GM12865 (cell line): ENCODE measurements at regions not wholly inside any gene's neighbourhood (a gene's known extent, or its start where the extent isn't known, plus 50 kb on each side); places are given as distances from the start of the nearest gene placed in this dataset.

Experiments
- DNase-seq: peaks from one replicate; pipeline ENCODE4 v3.0.0; 2010; ENCODE audit warnings: low read depth
- H3K4me3 ChIP-seq: 2 replicates; pipeline ENCODE4 v1.5.1; 2011; ENCODE audit warnings: mild to moderate bottlenecking, low read depth, low read length, control low read depth
- TF ChIP-seq, protein P1 (sequence below): IDR thresholded peaks from 2 replicates; pipeline ENCODE4 v1.5.1; 2011; ENCODE audit warnings: low read length, control low read depth, low read depth, inconsistent platforms; ENCODE audit not compliant: insufficient read depth; ENCODE audit errors: missing control alignments

GRCh38 chr4:66235876-66236275 lies 565.6 kb upstream of the EPHA5 start:
- DNase-seq, result no peak
- TF ChIP-seq, protein P1, sequence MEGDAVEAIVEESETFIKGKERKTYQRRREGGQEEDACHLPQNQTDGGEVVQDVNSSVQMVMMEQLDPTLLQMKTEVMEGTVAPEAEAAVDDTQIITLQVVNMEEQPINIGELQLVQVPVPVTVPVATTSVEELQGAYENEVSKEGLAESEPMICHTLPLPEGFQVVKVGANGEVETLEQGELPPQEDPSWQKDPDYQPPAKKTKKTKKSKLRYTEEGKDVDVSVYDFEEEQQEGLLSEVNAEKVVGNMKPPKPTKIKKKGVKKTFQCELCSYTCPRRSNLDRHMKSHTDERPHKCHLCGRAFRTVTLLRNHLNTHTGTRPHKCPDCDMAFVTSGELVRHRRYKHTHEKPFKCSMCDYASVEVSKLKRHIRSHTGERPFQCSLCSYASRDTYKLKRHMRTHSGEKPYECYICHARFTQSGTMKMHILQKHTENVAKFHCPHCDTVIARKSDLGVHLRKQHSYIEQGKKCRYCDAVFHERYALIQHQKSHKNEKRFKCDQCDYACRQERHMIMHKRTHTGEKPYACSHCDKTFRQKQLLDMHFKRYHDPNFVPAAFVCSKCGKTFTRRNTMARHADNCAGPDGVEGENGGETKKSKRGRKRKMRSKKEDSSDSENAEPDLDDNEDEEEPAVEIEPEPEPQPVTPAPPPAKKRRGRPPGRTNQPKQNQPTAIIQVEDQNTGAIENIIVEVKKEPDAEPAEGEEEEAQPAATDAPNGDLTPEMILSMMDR, result no peak
- H3K4me3 ChIP-seq, result no peak overlapping the region

GRCh38 chr4:66229885-66230284 lies 559.6 kb upstream of the EPHA5 start:
- H3K4me3 ChIP-seq, result no peak overlapping the region
- TF ChIP-seq, protein P1, result no peak
- no peak for DNase-seq

DNA sequence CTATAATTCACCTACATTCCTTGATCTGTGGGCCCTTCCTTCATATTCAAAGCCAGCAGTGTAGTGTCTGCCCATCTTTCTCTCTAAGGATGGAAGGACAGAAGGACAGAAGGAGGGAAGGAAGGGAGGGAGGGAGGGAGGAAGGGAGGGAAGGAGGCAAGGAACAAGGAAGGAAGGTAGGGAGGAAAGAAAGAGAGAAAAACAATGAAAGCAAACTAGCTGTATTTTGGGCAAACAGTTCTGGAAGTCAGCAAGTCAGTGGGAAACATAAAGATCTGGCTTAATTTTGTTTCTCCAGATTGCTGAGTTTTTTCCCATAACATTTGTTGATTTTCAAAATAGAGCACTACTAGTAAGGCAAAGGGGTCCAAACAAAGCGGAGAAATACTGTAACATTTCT lies 555.2 kb upstream of the EPHA5 start:
- DNase-seq, result no peak
- TF ChIP-seq, protein P1, result no peak
- no peak overlapping the region for H3K4me3 ChIP-seq

- TF ChIP-seq, protein P1, result no peak
- DNase-seq, result no peak
- H3K4me3 ChIP-seq, result no peak overlapping the region
These were observed 552.9 kb upstream of the EPHA5 start for GRCh38 chr4:66223068-66223703.

- H3K4me3 ChIP-seq, result no peak overlapping the region
- TF ChIP-seq, protein P1, result no peak
- DNase-seq, result no peak
These were observed 549.1 kb upstream of the EPHA5 start for GRCh38 chr4:66219401-66219800.

DNA sequence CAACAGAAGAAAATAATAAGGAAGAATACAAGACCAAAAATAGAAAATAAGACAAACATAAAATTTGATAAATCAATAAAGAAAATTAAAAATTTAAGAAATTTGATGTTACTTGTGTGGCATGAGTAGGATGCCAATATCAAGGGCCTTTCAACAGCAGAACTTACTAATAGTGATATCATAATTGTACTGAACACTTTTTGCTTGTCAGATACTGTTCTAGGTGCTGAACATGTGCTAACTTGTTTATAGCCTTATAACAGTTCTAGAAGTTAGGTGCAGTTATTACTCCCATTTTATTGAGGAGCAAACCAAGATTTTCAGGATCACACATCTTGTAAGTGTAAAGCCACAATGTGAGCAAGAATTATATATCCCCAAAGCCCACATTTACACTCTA lies 546.0 kb upstream of the EPHA5 start:
- DNase-seq, result no peak
- TF ChIP-seq, protein P1, result no peak
- no peak overlapping the region for H3K4me3 ChIP-seq

GRCh38 chr4:66212489-66212888 lies 542.2 kb upstream of the EPHA5 start:
- no peak for DNase-seq
- TF ChIP-seq, protein P1, result no peak
- H3K4me3 ChIP-seq, result no peak overlapping the region
